ENCODE measurements at regions not wholly inside any gene's neighbourhood (a gene's known extent, or its start where the extent isn't known, plus 50 kb on each side); places are given as distances from the start of the nearest gene placed in this dataset.

GRCh38 chr1:182274618-182275017, 117.0 kb downstream of the GLUL start:
- no peak for TF ChIP-seq POLR2A (IDR thresholded peaks at IDR 0.05)
- no peak for TF ChIP-seq EP300 (IDR thresholded peaks at IDR 0.05)
- TF ChIP-seq POLR2AphosphoS5 (IDR thresholded peaks at IDR 0.05) = no peak
- TF ChIP-seq CTCF (IDR thresholded peaks at IDR 0.05) = no peak
- peaks cover 12% of the 10 kb centered on the region for H3K4me1 ChIP-seq
- no peak overlapping the region for H3K27ac ChIP-seq
- no peak overlapping the region for H3K4me3 ChIP-seq
- H3K9me3 ChIP-seq = no peaks in the 10 kb centered on the region
- DNase-seq (ENCODE audit: low spot score in 2 of 2) = no peak
- no peaks in the 10 kb centered on the region for H3K27me3 ChIP-seq
- 92% methylated on average over 6 of the region's 6 CpGs for WGBS
- H3K36me3 ChIP-seq = no peaks in the 10 kb centered on the region

DNA sequence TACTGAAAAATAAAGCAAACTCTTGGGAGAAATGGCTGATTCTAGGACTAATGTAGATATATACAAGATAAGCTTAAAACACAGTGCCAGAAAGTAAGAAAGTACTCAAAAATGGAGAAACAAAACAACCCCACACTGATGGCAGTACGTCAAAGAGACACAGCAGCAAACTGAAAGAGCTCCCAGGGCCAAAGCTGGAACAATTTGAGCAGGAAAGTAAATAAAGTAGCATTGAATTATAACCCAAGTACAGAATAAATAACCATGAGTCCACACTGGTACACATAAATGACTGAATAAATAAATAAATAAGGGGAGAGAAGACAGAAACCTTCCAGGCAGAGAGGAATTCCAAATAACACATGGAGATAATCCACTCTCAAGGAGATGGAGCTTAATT, 120.9 kb downstream of the GLUL start:
- WGBS = 68% methylated on average over 1 of the region's 1 CpG
- H3K4me1 ChIP-seq = no peaks in the 10 kb centered on the region
- no peaks in the 10 kb centered on the region for H3K9me3 ChIP-seq
- H3K4me3 ChIP-seq = no peak overlapping the region
- TF ChIP-seq POLR2A (IDR thresholded peaks at IDR 0.05) (no peak), POLR2AphosphoS5 (IDR thresholded peaks at IDR 0.05) (no peak), CTCF (IDR thresholded peaks at IDR 0.05) (no peak), EP300 (IDR thresholded peaks at IDR 0.05) (no peak)
- no peaks in the 10 kb centered on the region for H3K27me3 ChIP-seq
- no peak overlapping the region for H3K27ac ChIP-seq
- DNase-seq (ENCODE audit: low spot score in 2 of 2) = no peak
- H3K36me3 ChIP-seq = no peaks in the 10 kb centered on the region

DNA sequence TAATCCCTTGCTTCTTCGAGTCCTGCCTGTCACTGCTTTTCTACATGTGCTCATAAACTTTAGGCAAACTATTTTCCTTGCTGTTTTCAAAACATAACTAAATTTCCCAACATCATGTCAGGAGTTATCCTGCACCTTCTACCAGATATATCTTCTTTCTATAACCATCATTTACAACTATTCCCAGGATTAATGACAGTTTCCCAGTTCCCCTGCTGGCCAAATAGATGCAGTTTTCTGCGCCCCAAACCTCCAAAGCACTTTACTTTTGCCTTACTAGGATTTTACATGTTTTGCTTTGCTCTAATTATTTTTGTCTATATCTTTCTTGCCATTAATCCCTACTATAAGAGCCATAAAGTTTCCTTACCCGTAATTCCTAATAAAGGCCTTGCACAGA, 122.5 kb downstream of the GLUL start:
- no peaks in the 10 kb centered on the region for H3K9me3 ChIP-seq
- DNase-seq (ENCODE audit: low spot score in 2 of 2) = no peak
- no peak overlapping the region for H3K4me3 ChIP-seq
- no peak overlapping the region for H3K27ac ChIP-seq
- 91% methylated on average over 3 of the region's 3 CpGs for WGBS
- no peaks in the 10 kb centered on the region for H3K36me3 ChIP-seq
- TF ChIP-seq EP300 (IDR thresholded peaks at IDR 0.05) (no peak), CTCF (IDR thresholded peaks at IDR 0.05) (no peak), POLR2AphosphoS5 (IDR thresholded peaks at IDR 0.05) (no peak), POLR2A (IDR thresholded peaks at IDR 0.05) (no peak)
- no peaks in the 10 kb centered on the region for H3K4me1 ChIP-seq
- no peaks in the 10 kb centered on the region for H3K27me3 ChIP-seq

DNA sequence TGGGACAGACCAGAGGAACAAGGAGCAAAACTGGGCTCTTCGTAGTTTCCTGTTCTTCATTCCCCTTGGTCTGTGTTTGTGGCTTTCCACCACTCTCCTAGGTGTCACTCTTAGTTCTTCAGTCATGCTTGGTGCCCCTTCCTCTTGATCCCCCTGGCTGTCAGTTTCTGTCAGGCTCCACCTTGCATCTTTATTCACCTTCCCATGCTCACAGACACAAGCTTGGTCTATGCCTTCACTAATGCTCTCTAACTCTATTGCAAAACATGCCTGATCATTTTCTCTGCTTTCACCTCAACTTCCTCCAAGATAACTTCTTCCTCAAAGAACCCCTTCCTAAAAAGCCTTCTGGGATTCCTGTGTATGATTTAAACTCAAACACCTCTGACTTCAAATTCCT, 122.9 kb downstream of the GLUL start:
- TF ChIP-seq POLR2AphosphoS5 (IDR thresholded peaks at IDR 0.05) (no peak), CTCF (IDR thresholded peaks at IDR 0.05) (no peak), EP300 (IDR thresholded peaks at IDR 0.05) (no peak), POLR2A (IDR thresholded peaks at IDR 0.05) (no peak)
- 89% methylated on average over 1 of the region's 1 CpG for WGBS
- Histone ChIP-seq H3K4me3 (no peak overlapping the region), H3K36me3 (no peaks in the 10 kb centered on the region), H3K9me3 (no peaks in the 10 kb centered on the region), H3K27me3 (no peaks in the 10 kb centered on the region), H3K27ac (no peak overlapping the region), H3K4me1 (no peaks in the 10 kb centered on the region)
- DNase-seq (ENCODE audit: low spot score in 2 of 2) = no peak

- Histone ChIP-seq H3K4me1 (peaks cover 9% of the 10 kb centered on the region), H3K4me3 (no peak overlapping the region), H3K27me3 (no peaks in the 10 kb centered on the region), H3K36me3 (no peaks in the 10 kb centered on the region), H3K27ac (no peak overlapping the region), H3K9me3 (no peaks in the 10 kb centered on the region)
- WGBS = 97% methylated on average over 1 of the region's 1 CpG
- DNase-seq (ENCODE audit: low spot score in 2 of 2) = no peak
- TF ChIP-seq POLR2A (IDR thresholded peaks at IDR 0.05) (no peak), EP300 (IDR thresholded peaks at IDR 0.05) (no peak), POLR2AphosphoS5 (IDR thresholded peaks at IDR 0.05) (no peak), CTCF (IDR thresholded peaks at IDR 0.05) (no peak)
Observed at GRCh38 chr1:182264185-182264584, 127.4 kb downstream of the GLUL start.
